ENCODE measurements at regions not wholly inside any gene's neighbourhood (a gene's known extent, or its start where the extent isn't known, plus 50 kb on each side); places are given as distances from the start of the nearest gene placed in this dataset.

- Histone ChIP-seq H3K27me3 (replicated peaks in 1 of 4; ENCODE audit: control insufficient read depth in 3 of 4, extremely low read depth in 1 of 4, insufficient read depth in 3 of 4, low read length in 3 of 4) (no peaks in the 10 kb centered on the region), H4K91ac (replicated peaks; ENCODE audit: insufficient read length, low read length) (no peak overlapping the region), H3K4me3 (ENCODE audit: extremely low read depth in 1 of 4, insufficient read depth in 2 of 4, low read depth in 3 of 4, low read length in 4 of 4) (no peak overlapping the region), H3K18ac (ENCODE audit: extremely low read depth, low read length) (no peak overlapping the region), H3K4me2 (ENCODE audit: insufficient read depth in 1 of 2, low read depth in 2 of 2, low read length in 2 of 2) (no peak overlapping the region), H2BK120ac (replicated peaks; ENCODE audit: low read depth, low read length) (no peak overlapping the region), H3K27ac (ENCODE audit: low read depth, low read length) (no peak overlapping the region), H3K23me2 (ENCODE audit: low read depth, low read length) (no peaks in the 10 kb centered on the region), H3K36me3 (ENCODE audit: control insufficient read depth in 2 of 4, insufficient read depth in 4 of 4, low read length in 3 of 4) (no peaks in the 10 kb centered on the region), H3K79me2 (ENCODE audit: control insufficient read depth in 1 of 2, insufficient read depth in 2 of 2, low read length in 2 of 2) (no peaks in the 10 kb centered on the region), H2AFZ (ENCODE audit: low read length) (no peak overlapping the region), H3K4ac (replicated peaks; ENCODE audit: insufficient read length, low read depth, low read length) (no peak overlapping the region), H4K20me1 (replicated peaks in 1 of 2; ENCODE audit: control insufficient read depth in 1 of 2, insufficient read depth in 2 of 2, low read length in 2 of 2) (no peaks in the 10 kb centered on the region), H2BK5ac (ENCODE audit: low read depth, low read length) (no peak overlapping the region), H3K23ac (ENCODE audit: insufficient read length) (no peak overlapping the region), H4K8ac (ENCODE audit: extremely low read depth, insufficient read depth, low read length) (no peak overlapping the region), H3K56ac (replicated peaks; ENCODE audit: insufficient read length, low read depth, low read length) (no peak overlapping the region), H4K5ac (ENCODE audit: insufficient read length, low read depth, low read length) (no peak overlapping the region), H3K79me1 (ENCODE audit: low read depth, low read length) (no peaks in the 10 kb centered on the region), H3K4me1 (replicated peaks in 1 of 4; ENCODE audit: control insufficient read depth in 3 of 4, insufficient read depth in 4 of 4, low read length in 3 of 4) (peaks cover 0 to 5% (median under 1%) of the 10 kb centered on the region in 4 experiments; a peak in 2 of 7 replicates), H2BK20ac (ENCODE audit: low read length) (no peak overlapping the region), H3K9ac (replicated peaks in 1 of 4; ENCODE audit: extremely low read depth in 1 of 4, low read depth in 3 of 4, low read length in 3 of 4) (no peak overlapping the region), H3K9me3 (ENCODE audit: insufficient read depth in 2 of 2, low read depth in 1 of 2, low read length in 1 of 2) (no peaks in the 10 kb centered on the region), H2AK5ac (ENCODE audit: low read depth, low read length) (no peak overlapping the region), H3K14ac (ENCODE audit: insufficient read length) (no peak overlapping the region), H2BK15ac (ENCODE audit: low read length) (no peak overlapping the region), H2BK12ac (ENCODE audit: low read depth, low read length) (no peak overlapping the region)
- POLR2A ChIA-PET (ENCODE audit: partially characterized antibody), result no interaction called here
- CTCF ChIA-PET (ENCODE audit: partially characterized antibody), result interaction anchor here (0.6 to 8.6 kb wide), 14 partner anchors 10 to 911 kb away, joined by 3 to 86 read pairs (median 4); no protein-coding TSS in a partner anchor
- no peak for FAIRE-seq
- DNase-seq (ENCODE audit: low read depth in 1 of 2, low spot score in 2 of 2), result no peak
- TF ChIP-seq SP2 (IDR thresholded peaks at IDR 0.05; ENCODE audit: low read length) (no peak), CTBP2 (IDR thresholded peaks at IDR 0.05; ENCODE audit: borderline replicate concordance, insufficient read depth, insufficient read length, low read length) (no peak)
- TF ChIP-seq, protein P1, sequence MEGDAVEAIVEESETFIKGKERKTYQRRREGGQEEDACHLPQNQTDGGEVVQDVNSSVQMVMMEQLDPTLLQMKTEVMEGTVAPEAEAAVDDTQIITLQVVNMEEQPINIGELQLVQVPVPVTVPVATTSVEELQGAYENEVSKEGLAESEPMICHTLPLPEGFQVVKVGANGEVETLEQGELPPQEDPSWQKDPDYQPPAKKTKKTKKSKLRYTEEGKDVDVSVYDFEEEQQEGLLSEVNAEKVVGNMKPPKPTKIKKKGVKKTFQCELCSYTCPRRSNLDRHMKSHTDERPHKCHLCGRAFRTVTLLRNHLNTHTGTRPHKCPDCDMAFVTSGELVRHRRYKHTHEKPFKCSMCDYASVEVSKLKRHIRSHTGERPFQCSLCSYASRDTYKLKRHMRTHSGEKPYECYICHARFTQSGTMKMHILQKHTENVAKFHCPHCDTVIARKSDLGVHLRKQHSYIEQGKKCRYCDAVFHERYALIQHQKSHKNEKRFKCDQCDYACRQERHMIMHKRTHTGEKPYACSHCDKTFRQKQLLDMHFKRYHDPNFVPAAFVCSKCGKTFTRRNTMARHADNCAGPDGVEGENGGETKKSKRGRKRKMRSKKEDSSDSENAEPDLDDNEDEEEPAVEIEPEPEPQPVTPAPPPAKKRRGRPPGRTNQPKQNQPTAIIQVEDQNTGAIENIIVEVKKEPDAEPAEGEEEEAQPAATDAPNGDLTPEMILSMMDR (IDR thresholded peaks at IDR 0.05; ENCODE audit: control extremely low read depth in 1 of 3, insufficient read depth in 1 of 3, low read depth in 1 of 3, low read length in 3 of 3), result 0 out of 4 replicates have a peak, but pooled peaks of 1 of the 3 experiments have one; percentile 3
- WGBS, 2 experiments (ENCODE audit: extremely low coverage in 1 of 2, insufficient coverage in 1 of 2, insufficient read length in 1 of 2, insufficient replicate concordance in 2 of 2, low coverage in 1 of 2, low lambda C conversion rate in 2 of 2, missing lambda C conversion rate in 1 of 2), result 93% methylated on average over 3 of the region's 3 CpGs; no CpG with 5 or more reads in 1 of the 2 experiments
Measured at GRCh38 chr2:9114458-9114857, 92.2 kb upstream of the ASAP2 start.

Measured in H1 (cell line).